Hepatocyte (in vitro differentiated cells): ENCODE measurements at regions not wholly inside any gene's neighbourhood (a gene's known extent, or its start where the extent isn't known, plus 50 kb on each side); places are given as distances from the start of the nearest gene placed in this dataset.

Experiments used
- EZH2 ChIP-seq: fragments of 200-600 bp; sonication (generic); IDR thresholded peaks from 2 replicates; pipeline ENCODE4 v1.6.1; 2016; ENCODE audit warnings: antibody characterized with exemption, mild to moderate bottlenecking, borderline replicate concordance
- EZH2phosphoT487 ChIP-seq: fragments of 200-600 bp; sonication (generic); IDR thresholded peaks from one replicate; pipeline ENCODE4 v1.6.1; 2018; ENCODE audit warnings: antibody characterized with exemption, mild to moderate bottlenecking, low read depth, moderate library complexity; ENCODE audit not compliant: unreplicated experiment, severe bottlenecking
- TF ChIP-seq, protein P1 (sequence below): fragments of 200-600 bp; sonication (generic); IDR thresholded peaks from 2 replicates; pipeline ENCODE4 v1.5.1; 2016; ENCODE audit warnings: antibody characterized with exemption, mild to moderate bottlenecking; ENCODE audit not compliant: poor library complexity

DNA sequence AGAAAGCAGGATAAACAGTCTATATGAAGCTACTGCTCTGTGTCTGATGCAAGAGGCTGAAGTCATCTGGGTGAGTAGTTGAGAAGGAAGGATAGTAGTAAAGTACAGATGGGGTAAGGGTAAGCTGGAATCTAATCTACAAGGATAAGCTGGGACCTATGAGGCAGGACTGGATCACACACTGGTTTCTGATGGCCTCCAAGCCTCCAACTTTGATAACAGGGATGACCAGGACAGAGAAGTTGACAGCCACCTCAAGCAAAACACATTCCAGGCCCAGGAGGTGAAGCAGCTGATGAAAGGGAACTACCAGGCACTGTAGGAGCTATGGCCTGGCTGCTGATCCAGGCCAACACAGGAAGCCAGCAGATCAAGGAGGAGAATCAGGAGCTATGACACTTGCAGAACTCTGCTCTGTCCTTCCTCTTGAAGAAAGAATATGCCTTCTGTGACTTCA, 278.1 kb upstream of the TMEM229A start:
- TF ChIP-seq, protein P1, sequence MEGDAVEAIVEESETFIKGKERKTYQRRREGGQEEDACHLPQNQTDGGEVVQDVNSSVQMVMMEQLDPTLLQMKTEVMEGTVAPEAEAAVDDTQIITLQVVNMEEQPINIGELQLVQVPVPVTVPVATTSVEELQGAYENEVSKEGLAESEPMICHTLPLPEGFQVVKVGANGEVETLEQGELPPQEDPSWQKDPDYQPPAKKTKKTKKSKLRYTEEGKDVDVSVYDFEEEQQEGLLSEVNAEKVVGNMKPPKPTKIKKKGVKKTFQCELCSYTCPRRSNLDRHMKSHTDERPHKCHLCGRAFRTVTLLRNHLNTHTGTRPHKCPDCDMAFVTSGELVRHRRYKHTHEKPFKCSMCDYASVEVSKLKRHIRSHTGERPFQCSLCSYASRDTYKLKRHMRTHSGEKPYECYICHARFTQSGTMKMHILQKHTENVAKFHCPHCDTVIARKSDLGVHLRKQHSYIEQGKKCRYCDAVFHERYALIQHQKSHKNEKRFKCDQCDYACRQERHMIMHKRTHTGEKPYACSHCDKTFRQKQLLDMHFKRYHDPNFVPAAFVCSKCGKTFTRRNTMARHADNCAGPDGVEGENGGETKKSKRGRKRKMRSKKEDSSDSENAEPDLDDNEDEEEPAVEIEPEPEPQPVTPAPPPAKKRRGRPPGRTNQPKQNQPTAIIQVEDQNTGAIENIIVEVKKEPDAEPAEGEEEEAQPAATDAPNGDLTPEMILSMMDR, result no peak
- TF ChIP-seq EZH2 (no peak), EZH2phosphoT487 (no peak)
